ENCODE measurements at regions not wholly inside any gene's neighbourhood (a gene's known extent, or its start where the extent isn't known, plus 50 kb on each side); places are given as distances from the start of the nearest gene placed in this dataset.

DNA sequence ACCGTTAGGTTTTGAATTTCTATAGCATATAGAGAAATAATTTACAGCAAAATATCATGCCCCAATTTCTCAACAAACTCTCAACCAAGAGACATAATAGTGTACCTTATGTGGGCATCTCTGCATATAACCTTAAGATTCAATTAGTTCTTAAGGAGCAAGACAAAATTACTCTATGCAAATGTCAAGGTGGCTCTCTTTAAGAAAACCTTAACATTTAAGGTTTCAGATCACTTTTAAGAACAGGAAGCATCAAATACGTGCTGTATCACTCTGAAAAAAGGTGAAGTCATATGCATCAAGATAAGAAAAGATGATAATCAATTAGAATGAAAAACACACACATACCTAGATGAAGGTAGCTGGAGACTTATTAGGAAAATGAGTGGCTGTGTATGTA is 728.0 kb downstream of the FLRT2 start:
- H3K9ac ChIP-seq (ENCODE audit: low read length) = no peak overlapping the region
- no peak overlapping the region for H3K4me2 ChIP-seq (ENCODE audit: low read depth, low read length)
- TF ChIP-seq EZH2 (optimal IDR thresholded peaks at IDR 0.05; ENCODE audit: low read depth, low read length) (no peak), EZH2phosphoT487 (IDR thresholded peaks at IDR 0.05; ENCODE audit: low read length) (no peak)
- TF ChIP-seq, protein P1, sequence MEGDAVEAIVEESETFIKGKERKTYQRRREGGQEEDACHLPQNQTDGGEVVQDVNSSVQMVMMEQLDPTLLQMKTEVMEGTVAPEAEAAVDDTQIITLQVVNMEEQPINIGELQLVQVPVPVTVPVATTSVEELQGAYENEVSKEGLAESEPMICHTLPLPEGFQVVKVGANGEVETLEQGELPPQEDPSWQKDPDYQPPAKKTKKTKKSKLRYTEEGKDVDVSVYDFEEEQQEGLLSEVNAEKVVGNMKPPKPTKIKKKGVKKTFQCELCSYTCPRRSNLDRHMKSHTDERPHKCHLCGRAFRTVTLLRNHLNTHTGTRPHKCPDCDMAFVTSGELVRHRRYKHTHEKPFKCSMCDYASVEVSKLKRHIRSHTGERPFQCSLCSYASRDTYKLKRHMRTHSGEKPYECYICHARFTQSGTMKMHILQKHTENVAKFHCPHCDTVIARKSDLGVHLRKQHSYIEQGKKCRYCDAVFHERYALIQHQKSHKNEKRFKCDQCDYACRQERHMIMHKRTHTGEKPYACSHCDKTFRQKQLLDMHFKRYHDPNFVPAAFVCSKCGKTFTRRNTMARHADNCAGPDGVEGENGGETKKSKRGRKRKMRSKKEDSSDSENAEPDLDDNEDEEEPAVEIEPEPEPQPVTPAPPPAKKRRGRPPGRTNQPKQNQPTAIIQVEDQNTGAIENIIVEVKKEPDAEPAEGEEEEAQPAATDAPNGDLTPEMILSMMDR (IDR thresholded peaks at IDR 0.05; ENCODE audit: low read length) = no peak
- H3K79me2 ChIP-seq (ENCODE audit: low read length) = no peaks in the 10 kb centered on the region
- H3K4me1 ChIP-seq (ENCODE audit: low read length) = no peaks in the 10 kb centered on the region
- no peak overlapping the region for H3K27ac ChIP-seq (ENCODE audit: low read length)
- H3K4me3 ChIP-seq (ENCODE audit: low read length) = no peak overlapping the region
- no peaks in the 10 kb centered on the region for H3K27me3 ChIP-seq (replicated peaks; ENCODE audit: insufficient read depth, low read length)
- peak; percentile 9 for DNase-seq
- H3K9me2 ChIP-seq (replicated peaks; ENCODE audit: insufficient read depth, low read length) = no peaks in the 10 kb centered on the region
- H3F3A ChIP-seq (ENCODE audit: insufficient read depth, low read length) = no peaks in the 10 kb centered on the region
- H2AFZ ChIP-seq (ENCODE audit: low read length) = no peak overlapping the region
- H3K9me3 ChIP-seq (replicated peaks; ENCODE audit: insufficient read depth, low read length) = no peaks in the 10 kb centered on the region
- H3K36me3 ChIP-seq (replicated peaks; ENCODE audit: insufficient read depth, low read length) = no peaks in the 10 kb centered on the region
- H4K20me1 ChIP-seq (ENCODE audit: insufficient read depth, low read length) = no peaks in the 10 kb centered on the region

DNA sequence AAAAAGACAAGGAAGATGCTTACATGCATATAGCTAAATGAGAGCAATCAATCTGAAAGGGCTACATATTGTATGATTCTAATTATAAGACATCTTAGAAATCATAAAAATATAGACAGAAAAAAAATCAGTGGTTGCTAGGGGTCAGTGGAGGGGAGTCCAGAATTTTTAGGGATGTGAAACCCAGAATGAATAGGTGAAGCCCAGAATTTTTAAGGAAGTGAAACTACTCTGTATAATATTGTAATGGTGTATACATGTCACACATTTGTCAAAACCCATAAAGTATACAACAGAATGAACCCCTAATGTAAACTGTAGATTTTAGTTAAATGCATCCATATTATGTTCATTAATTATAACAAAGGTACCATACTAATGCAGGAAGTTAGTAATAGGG is 713.2 kb downstream of the FLRT2 start:
- no peaks in the 10 kb centered on the region for H3K9me3 ChIP-seq (replicated peaks; ENCODE audit: insufficient read depth, low read length)
- H3F3A ChIP-seq (ENCODE audit: insufficient read depth, low read length) = no peaks in the 10 kb centered on the region
- no peak overlapping the region for H2AFZ ChIP-seq (ENCODE audit: low read length)
- no peaks in the 10 kb centered on the region for H3K36me3 ChIP-seq (replicated peaks; ENCODE audit: insufficient read depth, low read length)
- no peaks in the 10 kb centered on the region for H3K27me3 ChIP-seq (replicated peaks; ENCODE audit: insufficient read depth, low read length)
- H3K4me2 ChIP-seq (ENCODE audit: low read depth, low read length) = no peak overlapping the region
- no peaks in the 10 kb centered on the region for H3K4me1 ChIP-seq (ENCODE audit: low read length)
- DNase-seq = peak; percentile 6
- H3K9me2 ChIP-seq (replicated peaks; ENCODE audit: insufficient read depth, low read length) = no peaks in the 10 kb centered on the region
- TF ChIP-seq EZH2 (optimal IDR thresholded peaks at IDR 0.05; ENCODE audit: low read depth, low read length) (no peak), EZH2phosphoT487 (IDR thresholded peaks at IDR 0.05; ENCODE audit: low read length) (no peak)
- TF ChIP-seq, protein P1 (IDR thresholded peaks at IDR 0.05; ENCODE audit: low read length) = no peak
- H3K79me2 ChIP-seq (ENCODE audit: low read length) = no peaks in the 10 kb centered on the region
- no peaks in the 10 kb centered on the region for H4K20me1 ChIP-seq (ENCODE audit: insufficient read depth, low read length)
- H3K27ac ChIP-seq (ENCODE audit: low read length) = no peak overlapping the region
- H3K4me3 ChIP-seq (ENCODE audit: low read length) = no peak overlapping the region
- no peak overlapping the region for H3K9ac ChIP-seq (ENCODE audit: low read length)

DNA sequence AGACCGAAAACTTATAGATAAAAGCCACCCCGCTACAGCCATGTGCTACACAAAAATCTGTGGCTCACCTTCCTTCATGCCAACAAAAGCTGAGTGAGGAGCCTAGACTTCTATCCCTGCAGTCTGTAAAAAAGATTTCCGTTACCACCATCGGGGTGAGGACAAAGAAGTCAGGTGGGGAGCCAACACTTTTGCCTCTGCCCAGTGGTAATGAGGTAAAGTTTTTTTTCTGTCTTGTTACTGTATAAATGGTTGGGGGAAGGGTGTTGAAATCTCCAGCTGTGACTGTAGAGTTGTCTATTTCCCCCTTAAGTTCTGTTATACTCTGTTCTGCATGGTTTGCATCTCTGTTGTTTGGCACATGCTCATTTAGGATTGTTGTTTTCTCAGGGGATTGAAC is 707.8 kb downstream of the FLRT2 start:
- Histone ChIP-seq H3K79me2 (ENCODE audit: low read length) (no peaks in the 10 kb centered on the region), H3K36me3 (replicated peaks; ENCODE audit: insufficient read depth, low read length) (no peaks in the 10 kb centered on the region)

More for the DNA sequence above, 707.8 kb downstream of the FLRT2 start:
- Histone ChIP-seq H3K4me3 (ENCODE audit: low read length) (no peak overlapping the region), H3K27me3 (replicated peaks; ENCODE audit: insufficient read depth, low read length) (no peaks in the 10 kb centered on the region), H3K4me2 (ENCODE audit: low read depth, low read length) (no peak overlapping the region), H3K27ac (ENCODE audit: low read length) (no peak overlapping the region), H3K4me1 (ENCODE audit: low read length) (no peaks in the 10 kb centered on the region), H3K9me3 (replicated peaks; ENCODE audit: insufficient read depth, low read length) (no peaks in the 10 kb centered on the region), H2AFZ (ENCODE audit: low read length) (no peak overlapping the region), H3K9ac (ENCODE audit: low read length) (no peak overlapping the region), H4K20me1 (ENCODE audit: insufficient read depth, low read length) (no peaks in the 10 kb centered on the region), H3K9me2 (replicated peaks; ENCODE audit: insufficient read depth, low read length) (no peaks in the 10 kb centered on the region), H3F3A (ENCODE audit: insufficient read depth, low read length) (no peaks in the 10 kb centered on the region)
- TF ChIP-seq EZH2phosphoT487 (IDR thresholded peaks at IDR 0.05; ENCODE audit: low read length) (no peak), EZH2 (optimal IDR thresholded peaks at IDR 0.05; ENCODE audit: low read depth, low read length) (no peak)
- TF ChIP-seq, protein P1 (IDR thresholded peaks at IDR 0.05; ENCODE audit: low read length) = no peak
- no peak for DNase-seq
